GM18519 (cell line): ENCODE measurements at regions not wholly inside any gene's neighbourhood (a gene's known extent, or its start where the extent isn't known, plus 50 kb on each side); places are given as distances from the start of the nearest gene placed in this dataset.

Source experiments
- ATAC-seq: cut with Tn5 transposase; IDR thresholded peaks from one replicate; pipeline ENCODE4 v1.9.1; 2021; ENCODE audit warnings: mild to moderate bottlenecking, moderate library complexity; ENCODE audit not compliant: unreplicated experiment, low FRiP score

- ATAC-seq = no peak
Measured at GRCh38 chr3:82347585-82347984, 586.1 kb upstream of the GBE1 start.

GRCh38 chr3:82342521-82342920 is 581.1 kb upstream of the GBE1 start:
- ATAC-seq = no peak

GRCh38 chr3:82329300-82329699 is 567.9 kb upstream of the GBE1 start:
- no peak for ATAC-seq

GRCh38 chr3:82311901-82312300 is 550.5 kb upstream of the GBE1 start:
- no peak for ATAC-seq

GRCh38 chr3:82308755-82309154 is 547.3 kb upstream of the GBE1 start:
- ATAC-seq = no peak

- no peak for ATAC-seq
Measured at GRCh38 chr3:82306189-82306588, 544.7 kb upstream of the GBE1 start.

GRCh38 chr3:82294609-82295008 is 533.2 kb upstream of the GBE1 start:
- no peak for ATAC-seq

- ATAC-seq = peak; percentile 53
Measured at GRCh38 chr3:82293867-82294266, 532.4 kb upstream of the GBE1 start.

- no peak for ATAC-seq
Measured at GRCh38 chr3:82293435-82293834, 532.0 kb upstream of the GBE1 start.

GRCh38 chr3:82287562-82287961 is 526.1 kb upstream of the GBE1 start:
- ATAC-seq = no peak

- no peak for ATAC-seq
Measured at GRCh38 chr3:82281205-82281604, 519.8 kb upstream of the GBE1 start.

- no peak for ATAC-seq
Measured at GRCh38 chr3:82276992-82277391, 515.5 kb upstream of the GBE1 start.

GRCh38 chr3:82274897-82275296 is 513.5 kb upstream of the GBE1 start:
- no peak for ATAC-seq

- no peak for ATAC-seq
Measured at GRCh38 chr3:82265747-82266146, 504.3 kb upstream of the GBE1 start.

GRCh38 chr3:82262193-82262592 is 500.7 kb upstream of the GBE1 start:
- ATAC-seq = no peak

GRCh38 chr3:82261637-82262036 is 500.2 kb upstream of the GBE1 start:
- no peak for ATAC-seq

- no peak for ATAC-seq
Measured at GRCh38 chr3:82261013-82261412, 499.6 kb upstream of the GBE1 start.

- ATAC-seq = no peak
Measured at GRCh38 chr3:82259994-82260393, 498.5 kb upstream of the GBE1 start.

- ATAC-seq = no peak
Measured at GRCh38 chr3:82240322-82240721, 478.9 kb upstream of the GBE1 start.

GRCh38 chr3:82236257-82236656 is 474.8 kb upstream of the GBE1 start:
- ATAC-seq = no peak

- ATAC-seq = peak; percentile 64
Measured at GRCh38 chr3:82229397-82229796, 468.0 kb upstream of the GBE1 start.

GRCh38 chr3:82224661-82225060 is 463.2 kb upstream of the GBE1 start:
- no peak for ATAC-seq

GRCh38 chr3:82222401-82222800 is 461.0 kb upstream of the GBE1 start:
- no peak for ATAC-seq
